ENCODE measurements at regions not wholly inside any gene's neighbourhood (a gene's known extent, or its start where the extent isn't known, plus 50 kb on each side); places are given as distances from the start of the nearest gene placed in this dataset.
"Not testable (repeated sequence)": the region's sequence is repeated elsewhere in the genome, so short reads cannot be mapped to it uniquely, and the experiment has no call there.

- H3K4me3 ChIP-seq (ENCODE audit: low read depth, low read length) = no peak overlapping the region
- TF ChIP-seq CTCF (IDR thresholded peaks at IDR 0.05; ENCODE audit: control insufficient read depth, extremely low read depth, insufficient read depth) = no peak
Observed at GRCh38 chr3:82572721-82573120, 811.3 kb upstream of the GBE1 start.

GRCh38 chr3:82568776-82569338, 807.4 kb upstream of the GBE1 start:
- no peak for DNase-seq (ENCODE audit: low read depth)
- no peak for TF ChIP-seq CTCF (IDR thresholded peaks at IDR 0.05; ENCODE audit: control insufficient read depth, extremely low read depth, insufficient read depth)
- no peak overlapping the region for H3K4me3 ChIP-seq (ENCODE audit: low read depth, low read length)

More at GRCh38 chr3:82572721-82573120, 811.3 kb upstream of the GBE1 start:
- no peak for DNase-seq (ENCODE audit: low read depth)

GRCh38 chr3:82567029-82567600, 805.7 kb upstream of the GBE1 start:
- no peak for DNase-seq (ENCODE audit: low read depth)
- no peak overlapping the region for H3K4me3 ChIP-seq (ENCODE audit: low read depth, low read length)
- no peak for TF ChIP-seq CTCF (IDR thresholded peaks at IDR 0.05; ENCODE audit: control insufficient read depth, extremely low read depth, insufficient read depth)

GRCh38 chr3:82562896-82563295, 801.5 kb upstream of the GBE1 start:
- no peak for DNase-seq (ENCODE audit: low read depth)
- TF ChIP-seq CTCF (IDR thresholded peaks at IDR 0.05; ENCODE audit: control insufficient read depth, extremely low read depth, insufficient read depth) = no peak
- H3K4me3 ChIP-seq (ENCODE audit: low read depth, low read length) = no peak overlapping the region

GRCh38 chr3:82561784-82562183, 800.3 kb upstream of the GBE1 start:
- DNase-seq (ENCODE audit: low read depth) = no peak
- no peak overlapping the region for H3K4me3 ChIP-seq (ENCODE audit: low read depth, low read length)
- no peak for TF ChIP-seq CTCF (IDR thresholded peaks at IDR 0.05; ENCODE audit: control insufficient read depth, extremely low read depth, insufficient read depth)

GRCh38 chr3:82558081-82558480, 796.6 kb upstream of the GBE1 start:
- DNase-seq (ENCODE audit: low read depth) = no peak
- no peak overlapping the region for H3K4me3 ChIP-seq (ENCODE audit: low read depth, low read length)
- TF ChIP-seq CTCF (IDR thresholded peaks at IDR 0.05; ENCODE audit: control insufficient read depth, extremely low read depth, insufficient read depth) = no peak

GRCh38 chr3:82556113-82556512, 794.7 kb upstream of the GBE1 start:
- DNase-seq (ENCODE audit: low read depth) = no peak
- TF ChIP-seq CTCF (IDR thresholded peaks at IDR 0.05; ENCODE audit: control insufficient read depth, extremely low read depth, insufficient read depth) = no peak
- no peak overlapping the region for H3K4me3 ChIP-seq (ENCODE audit: low read depth, low read length)

- H3K4me3 ChIP-seq (ENCODE audit: low read depth, low read length); DNase-seq (ENCODE audit: low read depth): not testable (repeated sequence)
Observed at GRCh38 chr3:82542556-82542955, 781.1 kb upstream of the GBE1 start.
